Stromal cell of bone marrow (primary cell): ENCODE measurements at regions not wholly inside any gene's neighbourhood (a gene's known extent, or its start where the extent isn't known, plus 50 kb on each side); places are given as distances from the start of the nearest gene placed in this dataset.

ENCODE experiments used
- DNase-seq: peaks from one replicate; pipeline ENCODE4 v3.0.0-alpha.2; 2012; ENCODE audit warnings: low read depth

DNA sequence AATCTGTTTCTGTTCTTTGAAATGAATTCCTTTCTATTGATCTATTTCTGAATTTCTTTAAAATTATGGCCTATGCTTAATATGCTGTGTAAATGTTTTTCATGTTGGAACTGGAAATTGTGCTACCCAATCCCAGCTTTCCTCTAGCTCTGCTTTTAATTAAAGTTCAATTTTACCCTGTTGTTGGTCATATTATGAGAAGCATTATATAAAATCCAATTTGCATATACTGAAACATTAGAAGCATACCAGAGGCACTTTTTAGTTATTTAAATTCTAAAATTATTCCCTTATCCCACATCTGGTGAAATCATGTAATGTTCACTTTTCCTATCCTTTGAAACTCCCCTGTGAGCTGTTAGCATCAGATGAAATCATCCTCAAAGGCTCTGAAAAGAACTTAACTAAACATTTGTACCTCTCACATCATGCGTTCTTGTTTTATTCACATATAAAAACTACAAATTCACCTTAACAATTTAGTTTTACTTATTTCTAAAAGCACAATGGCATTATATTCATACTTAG, 160.6 kb upstream of the COL21A1 start:
- DNase-seq, result no peak

DNA sequence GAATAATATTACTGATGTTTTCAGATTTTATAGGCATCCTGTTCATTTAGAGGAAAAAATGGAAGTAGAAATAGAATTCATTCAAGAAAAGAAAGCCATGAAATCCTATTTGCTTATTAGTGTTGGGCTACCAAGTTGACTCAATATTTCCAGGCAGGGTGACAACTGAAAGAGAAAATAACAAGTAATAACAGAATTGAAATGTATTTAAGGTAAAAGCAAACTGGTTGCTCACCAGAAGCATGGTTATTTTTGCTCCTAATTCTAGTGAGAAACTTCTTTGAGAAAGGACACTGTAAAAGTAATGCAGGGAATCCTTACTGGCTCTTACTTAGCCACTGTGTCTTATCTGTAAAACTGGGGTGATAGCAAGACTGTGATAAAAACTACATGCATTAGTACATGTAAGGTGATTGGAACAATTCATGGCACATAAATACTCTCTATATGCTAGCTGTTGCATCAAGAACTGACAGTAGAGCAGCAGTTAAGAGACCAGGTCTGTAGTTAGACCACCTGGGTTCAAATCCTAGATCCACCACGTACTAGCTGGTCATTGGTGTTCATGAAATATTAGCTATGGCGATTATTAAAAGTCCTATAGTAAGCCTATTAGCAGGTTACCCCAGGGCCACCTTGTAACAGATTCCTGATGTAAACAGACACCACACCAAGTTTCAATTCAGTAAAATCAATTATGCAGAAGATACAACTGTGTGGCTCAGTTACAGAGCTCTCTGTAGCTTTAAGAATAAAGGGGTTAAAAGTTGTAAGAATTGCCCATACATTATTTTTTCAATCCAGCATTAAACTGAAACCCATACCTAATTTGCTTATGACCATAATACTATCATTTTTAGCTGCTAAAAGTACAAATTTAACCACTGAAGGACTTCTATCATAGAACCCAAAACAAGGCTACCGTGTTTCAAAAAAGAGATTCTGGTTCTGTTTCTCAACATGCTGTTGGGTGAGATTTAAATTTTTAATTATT, 159.2 kb upstream of the COL21A1 start:
- no peak for DNase-seq

DNA sequence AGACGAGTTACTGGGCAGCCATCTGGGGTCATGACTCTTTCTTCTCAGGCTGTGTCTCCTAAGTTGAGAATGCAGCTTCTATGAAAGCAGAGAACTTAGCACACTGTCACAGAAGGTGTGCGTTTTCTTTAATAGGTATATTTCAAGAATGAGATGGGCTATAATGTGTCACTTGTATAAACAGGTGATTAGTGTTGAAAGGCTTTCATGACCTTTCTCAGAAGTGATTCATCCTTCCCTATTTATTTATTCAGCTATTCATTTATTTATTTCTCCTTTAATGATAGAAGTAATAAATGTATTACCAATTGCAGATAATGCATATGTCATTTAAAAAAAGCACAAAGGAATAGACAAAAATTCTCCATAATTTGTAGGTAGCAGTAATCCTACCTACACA, 157.2 kb upstream of the COL21A1 start:
- no peak for DNase-seq

DNA sequence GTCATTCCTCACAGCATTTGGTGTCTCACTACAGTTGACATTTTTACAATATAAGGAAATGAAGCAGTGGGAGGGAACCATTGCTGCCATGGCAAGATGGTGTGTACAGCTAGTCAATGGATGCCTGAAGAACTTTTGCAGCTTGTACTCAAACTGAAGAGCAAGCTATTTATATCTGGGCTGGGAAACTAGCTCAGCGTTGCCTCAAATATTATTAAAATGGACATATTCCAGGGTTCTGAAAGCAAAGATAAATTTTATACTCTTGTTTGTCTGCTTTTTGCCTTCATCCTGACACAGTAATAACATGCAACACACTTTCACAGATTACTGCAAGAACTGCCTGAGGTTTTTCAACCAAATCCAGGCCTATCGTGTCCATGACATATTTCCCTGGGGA, 156.4 kb upstream of the COL21A1 start:
- DNase-seq, result no peak

DNA sequence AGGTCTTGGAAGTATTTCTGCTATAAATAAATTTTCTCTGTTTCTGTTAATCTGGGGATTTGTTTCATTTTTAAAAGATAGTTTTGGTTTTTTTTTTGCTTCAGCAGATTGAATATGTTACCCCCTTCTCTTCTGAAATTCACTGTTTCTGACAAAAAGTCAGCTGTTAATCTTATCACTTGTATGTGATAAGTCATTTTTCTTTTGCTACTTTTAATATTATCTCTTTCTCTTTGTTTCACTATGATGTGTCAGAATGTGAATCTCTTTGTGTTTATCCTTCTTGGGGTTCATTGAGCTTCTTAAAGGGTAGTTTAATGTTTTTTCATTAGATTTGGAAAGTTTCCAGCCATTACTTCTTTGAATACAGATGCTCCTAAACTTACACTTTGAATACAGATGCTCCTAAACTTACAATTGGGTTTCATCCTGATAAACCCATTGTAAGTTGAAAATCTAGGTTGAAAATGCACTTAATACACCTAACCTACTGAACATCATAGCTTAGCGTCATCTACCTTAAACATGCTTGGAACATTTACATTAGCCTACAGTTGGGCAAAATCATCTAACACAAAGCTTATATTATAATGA, 154.2 kb upstream of the COL21A1 start:
- no peak for DNase-seq

DNA sequence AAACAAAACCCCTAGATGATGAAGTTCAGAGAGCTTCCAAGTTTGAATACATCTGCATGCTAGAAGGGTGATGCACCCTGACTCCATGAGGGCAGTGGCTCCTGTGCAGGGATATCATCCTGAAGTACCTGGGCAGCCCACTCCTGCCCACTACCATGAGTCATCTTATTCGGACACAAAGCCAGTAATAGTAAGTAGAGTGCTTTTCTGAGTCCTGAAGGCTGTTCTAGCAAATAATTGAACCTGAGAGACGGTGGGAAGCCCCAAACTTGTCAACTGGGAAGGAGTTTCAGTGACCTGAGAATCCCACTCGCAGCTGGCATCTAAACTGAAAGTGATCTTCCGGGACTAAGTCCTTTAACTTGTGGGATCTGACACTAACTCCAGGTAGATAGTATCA, 152.9 kb upstream of the COL21A1 start:
- no peak for DNase-seq

DNA sequence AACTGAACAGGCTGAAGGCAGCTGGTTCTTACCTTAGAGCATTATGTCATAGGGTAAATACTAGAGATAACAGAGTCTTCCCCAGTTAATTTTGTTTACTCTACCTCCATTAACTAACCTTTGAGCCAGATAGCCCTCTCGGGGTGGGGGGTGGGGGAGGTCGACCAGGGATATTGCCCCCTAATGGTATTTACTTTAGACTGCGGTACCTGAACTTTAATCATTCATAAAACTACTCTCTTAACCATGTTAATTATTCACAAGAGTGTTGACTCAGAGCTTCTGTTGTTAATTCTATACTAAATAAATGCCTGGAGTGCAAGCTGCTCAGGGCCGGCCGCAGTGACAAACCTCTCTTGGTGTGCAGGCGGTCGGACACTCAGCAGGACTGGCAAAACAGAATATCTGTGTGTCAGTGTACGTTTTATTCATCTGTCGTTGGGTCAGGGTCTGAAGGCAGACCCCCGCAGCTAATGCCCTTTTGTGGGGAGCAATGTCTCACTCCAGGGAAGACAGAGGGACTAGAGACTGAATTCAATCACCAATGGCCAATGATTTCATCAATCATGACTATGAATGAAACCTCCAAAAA, 152.4 kb upstream of the COL21A1 start:
- no peak for DNase-seq

DNA sequence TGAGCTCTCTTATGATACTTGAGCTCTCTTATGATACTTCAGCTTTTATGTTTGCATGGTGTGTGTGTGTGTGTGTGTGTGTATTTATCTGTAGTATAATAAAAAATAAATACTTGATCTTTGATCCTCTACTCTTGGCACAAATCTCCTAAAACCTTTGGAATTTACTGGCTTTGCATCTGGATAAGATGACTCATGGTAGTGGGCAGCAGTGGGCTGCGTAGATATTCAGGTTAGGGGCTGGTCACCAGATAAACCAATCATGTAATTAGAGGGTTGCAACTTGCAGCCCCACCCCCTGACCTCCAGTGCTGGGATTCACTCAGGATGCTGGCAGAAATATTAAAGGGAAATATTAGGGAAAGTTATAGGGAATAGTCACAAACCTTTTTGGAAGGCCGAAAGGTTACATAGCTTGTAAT, 151.9 kb upstream of the COL21A1 start:
- DNase-seq, result no peak

DNA sequence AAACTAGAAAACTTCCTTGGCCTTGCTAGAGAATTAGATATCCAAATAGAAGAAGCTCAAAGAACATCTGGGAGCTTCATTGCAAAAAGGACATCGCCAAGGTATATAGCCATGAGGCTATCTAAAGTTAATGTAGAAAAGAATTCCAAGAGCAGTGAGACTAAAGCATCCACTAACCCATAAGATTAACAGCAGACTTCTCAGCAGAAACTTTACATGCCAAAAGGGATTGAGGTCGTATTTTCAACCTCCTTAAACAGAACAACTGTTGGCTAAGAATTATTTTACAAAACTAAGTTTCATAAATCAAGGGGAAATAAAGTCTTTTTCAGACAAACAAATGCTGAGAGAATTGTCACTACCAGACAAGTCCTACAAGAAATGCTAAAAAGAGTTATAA, 149.1 kb upstream of the COL21A1 start:
- DNase-seq, result no peak

DNA sequence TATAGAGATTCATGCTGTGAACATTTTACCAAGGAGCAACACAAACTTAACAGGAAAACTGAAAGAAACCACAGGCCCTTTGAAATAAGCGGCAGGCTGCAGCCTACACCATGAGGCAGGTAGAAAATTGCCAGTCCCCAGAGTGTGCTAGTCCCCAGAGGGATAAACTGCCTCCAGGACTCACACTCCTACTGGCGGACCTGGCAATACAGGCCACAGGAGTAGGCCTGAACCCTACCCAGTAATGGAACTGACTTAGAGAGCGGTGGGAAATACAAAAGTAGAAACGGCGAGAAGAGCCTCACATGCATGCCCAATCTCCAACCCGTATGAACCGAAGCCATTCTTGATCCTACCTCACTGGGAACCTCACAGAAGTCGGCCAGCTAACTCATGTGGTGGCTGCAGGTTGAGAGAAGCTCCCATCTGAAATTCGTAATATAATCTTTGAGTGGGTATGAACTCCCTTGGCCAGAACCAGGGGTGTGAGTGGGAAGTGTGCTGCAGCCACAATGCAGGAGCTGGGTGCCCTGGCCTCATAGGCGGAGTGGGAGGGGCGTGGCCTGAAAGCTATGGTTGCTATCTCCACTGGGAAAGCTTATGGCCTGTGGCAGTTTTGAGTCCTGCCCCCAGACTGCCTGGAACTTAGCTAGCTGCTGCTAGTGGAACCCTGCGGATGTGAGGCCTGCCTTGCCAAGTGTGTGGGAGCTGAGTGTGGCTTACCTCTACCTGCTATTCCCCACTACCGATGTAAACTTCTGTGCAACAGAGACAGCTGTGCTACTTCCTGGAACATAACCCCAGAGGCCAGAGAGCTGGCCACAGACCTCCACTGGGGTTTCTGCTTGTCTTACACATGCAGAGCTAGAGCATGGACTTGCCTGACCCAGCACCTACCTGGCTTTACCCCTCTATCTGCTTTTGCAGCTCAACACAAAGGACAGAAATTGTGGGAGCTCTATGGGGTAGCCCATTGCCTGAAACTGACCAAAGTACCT, 146.5 kb upstream of the COL21A1 start:
- DNase-seq, result no peak

DNA sequence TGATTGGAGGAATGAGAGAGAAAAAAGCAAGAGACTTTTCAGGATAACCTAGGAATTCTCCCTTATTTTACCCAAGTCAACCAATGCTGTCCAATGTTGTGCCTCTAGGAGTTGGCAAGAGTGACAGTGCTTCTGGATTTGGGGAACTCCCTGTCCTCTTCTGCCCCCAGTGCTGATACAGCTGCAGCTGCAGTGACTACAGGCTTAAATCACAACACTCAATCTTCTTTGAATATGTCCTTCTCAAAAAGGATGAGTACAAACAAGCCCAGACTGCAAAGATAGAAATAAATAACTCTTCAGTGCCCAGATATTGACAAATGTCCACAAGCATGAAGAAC, 141.0 kb upstream of the COL21A1 start:
- DNase-seq, result no peak

DNA sequence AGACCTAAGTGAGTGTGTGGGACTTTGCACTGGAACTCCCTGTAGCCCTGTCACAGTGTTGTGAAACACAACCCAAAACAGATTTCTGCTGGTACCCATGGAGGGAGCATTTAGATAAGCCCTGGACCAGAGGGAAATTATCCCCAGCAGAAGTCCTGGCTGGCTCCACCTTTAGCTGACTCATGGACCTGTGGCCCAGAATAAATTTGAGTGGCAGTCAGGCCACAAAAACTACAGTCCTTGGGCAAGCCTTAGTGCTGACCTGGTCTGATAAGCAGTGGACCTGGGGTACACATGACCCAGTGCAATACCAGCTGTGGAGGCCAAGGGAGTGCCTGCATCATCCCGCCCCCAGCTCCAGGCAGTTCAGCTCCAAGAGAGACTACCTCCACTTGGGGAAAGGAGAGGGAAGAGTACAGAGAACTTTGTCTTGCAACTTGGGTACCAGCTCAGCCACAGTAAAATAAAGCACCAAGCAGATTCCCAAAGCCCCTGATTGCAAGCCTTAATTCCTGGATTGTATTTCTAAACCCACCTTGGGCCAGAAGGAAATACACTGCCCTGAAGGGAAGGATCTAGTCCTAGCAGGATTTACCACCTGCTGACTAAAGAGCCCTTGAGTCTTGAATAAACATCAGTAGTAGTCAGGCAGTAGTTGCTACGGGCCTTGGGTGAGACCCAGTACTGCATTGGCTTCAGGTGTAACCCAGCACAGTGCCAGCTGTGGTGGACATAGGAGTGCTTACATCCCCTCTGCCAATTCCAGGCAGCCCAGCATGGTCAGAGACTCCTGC, 140.4 kb upstream of the COL21A1 start:
- no peak for DNase-seq

DNA sequence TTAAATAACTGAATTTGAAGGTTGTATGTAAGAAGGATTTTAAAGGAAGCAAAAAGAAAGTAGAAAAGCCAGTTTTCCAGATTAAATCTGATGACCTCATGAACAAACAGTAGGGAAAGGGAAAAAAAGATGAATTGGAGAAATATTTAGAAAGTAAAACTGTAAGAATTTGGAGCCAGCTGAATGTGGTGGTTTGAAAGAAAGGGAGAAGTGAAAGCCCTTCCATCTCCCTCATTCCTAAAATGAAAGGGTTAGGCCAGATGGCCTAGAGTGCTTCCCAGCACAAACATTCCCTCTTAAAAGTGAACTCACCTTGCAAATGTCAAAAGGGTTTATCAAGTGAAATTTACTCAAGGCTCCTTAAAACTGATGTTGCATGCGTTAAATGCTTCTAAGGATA, 139.3 kb upstream of the COL21A1 start:
- DNase-seq, result no peak

DNA sequence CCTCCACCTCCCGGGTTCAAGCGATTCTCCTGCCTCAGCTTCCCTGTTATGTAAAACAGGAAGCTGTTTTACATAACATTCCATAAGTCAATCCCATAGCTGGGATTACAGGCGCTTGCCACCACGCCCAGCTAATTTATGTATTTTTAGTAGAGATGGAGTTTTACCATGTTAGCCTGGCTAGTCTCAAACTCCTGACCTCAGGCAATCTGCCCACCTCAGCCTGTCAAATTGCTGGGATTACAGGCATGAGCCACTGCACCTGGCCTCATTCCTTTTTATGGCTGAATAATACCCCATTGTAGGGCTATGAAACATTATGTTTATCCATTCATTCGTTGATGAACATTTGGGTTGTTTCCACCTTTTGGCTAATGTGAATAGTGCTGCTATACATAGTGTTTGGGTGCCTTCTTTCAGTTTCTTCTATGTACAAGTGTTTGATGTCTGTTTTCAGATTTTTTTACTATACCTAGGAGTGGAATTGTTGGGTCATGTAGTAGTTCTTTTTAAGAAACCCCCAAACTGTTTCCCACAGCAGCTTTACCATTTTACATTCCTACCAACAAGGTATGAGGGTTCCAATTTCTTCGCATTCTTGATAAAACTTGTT, 138.7 kb upstream of the COL21A1 start:
- no peak for DNase-seq

DNA sequence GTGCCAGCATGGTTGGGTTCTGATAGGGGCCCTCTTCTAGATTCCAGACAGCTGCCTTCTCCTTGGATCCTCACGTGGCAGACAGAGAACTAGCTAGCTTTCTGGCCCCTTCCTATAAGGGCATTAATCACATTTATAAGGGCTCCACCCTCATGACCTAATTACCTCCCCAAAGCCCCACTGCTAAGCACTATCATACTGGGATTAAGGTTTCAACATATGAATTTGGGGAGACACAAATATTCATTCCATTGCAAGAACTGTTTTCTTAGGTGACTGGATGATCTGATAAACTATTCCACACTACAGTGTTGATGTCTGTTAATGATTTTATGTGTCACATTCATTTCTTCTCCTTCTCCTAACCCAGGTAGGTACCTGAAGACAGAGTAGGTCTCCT, 135.8 kb upstream of the COL21A1 start:
- DNase-seq, result no peak

DNA sequence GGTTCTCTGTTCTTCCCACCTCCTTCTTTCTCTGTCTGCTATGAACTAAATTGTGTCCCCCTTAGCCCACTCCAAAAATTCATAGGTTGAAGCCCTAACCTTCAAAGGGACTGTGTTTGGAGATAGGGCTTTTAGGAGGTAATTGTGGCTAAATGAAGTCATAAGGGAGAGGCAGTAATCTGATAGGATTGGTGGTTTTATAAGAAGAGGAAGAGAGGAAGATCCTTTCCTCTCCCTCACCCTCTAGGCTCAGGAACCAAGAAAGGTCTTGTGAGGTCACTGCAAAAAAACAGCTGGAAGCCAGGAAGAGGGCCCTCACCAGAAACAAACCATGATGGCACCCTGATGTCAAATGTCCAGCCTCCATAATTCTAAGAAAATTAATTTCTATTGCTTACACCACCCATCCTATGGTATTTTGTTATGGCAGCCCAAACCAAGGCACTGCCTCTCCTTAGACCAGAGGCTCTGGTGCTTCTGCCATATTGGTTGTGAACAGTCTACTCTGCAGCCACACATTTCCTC, 135.1 kb upstream of the COL21A1 start:
- DNase-seq, result no peak

DNA sequence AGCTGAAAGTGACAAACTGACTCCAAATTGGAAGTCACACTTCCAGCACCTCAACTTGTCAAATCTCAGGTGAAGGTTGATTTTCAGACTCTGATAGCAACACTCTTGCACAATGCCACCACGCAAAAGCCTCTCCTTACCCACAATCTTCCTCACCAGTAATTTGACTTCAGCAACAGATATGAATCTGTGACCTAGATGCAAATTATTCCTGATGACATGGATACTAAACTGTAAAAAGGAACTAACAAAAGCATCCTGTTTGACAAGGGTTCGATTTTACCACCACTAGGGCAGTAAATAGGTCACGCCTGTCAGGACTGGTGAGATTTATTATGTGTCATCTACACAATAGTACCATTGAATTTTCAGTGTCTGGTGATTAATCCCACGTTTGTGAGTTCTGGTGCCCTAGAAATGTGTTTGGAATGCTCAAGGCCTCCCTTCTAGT, 134.4 kb upstream of the COL21A1 start:
- DNase-seq, result no peak

DNA sequence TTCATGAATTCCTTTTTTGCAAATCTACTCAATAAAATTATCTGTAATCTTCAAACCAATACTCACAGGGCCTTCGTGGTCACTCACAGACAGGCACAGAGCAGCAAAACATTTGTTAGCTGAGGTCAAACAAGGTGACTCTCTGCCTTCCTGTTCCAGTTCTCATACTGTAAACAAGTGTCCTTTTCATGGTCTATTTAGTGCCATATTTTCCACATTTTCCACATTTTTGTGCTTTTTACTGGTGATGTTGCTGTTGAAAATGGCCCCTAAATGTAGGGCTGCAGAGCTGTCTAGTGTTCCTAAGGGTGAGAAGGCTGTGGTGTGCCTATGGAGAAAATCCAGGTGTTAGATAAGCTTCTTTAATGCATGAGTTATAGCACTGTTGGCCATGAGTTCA, 133.1 kb upstream of the COL21A1 start:
- DNase-seq, result no peak

DNA sequence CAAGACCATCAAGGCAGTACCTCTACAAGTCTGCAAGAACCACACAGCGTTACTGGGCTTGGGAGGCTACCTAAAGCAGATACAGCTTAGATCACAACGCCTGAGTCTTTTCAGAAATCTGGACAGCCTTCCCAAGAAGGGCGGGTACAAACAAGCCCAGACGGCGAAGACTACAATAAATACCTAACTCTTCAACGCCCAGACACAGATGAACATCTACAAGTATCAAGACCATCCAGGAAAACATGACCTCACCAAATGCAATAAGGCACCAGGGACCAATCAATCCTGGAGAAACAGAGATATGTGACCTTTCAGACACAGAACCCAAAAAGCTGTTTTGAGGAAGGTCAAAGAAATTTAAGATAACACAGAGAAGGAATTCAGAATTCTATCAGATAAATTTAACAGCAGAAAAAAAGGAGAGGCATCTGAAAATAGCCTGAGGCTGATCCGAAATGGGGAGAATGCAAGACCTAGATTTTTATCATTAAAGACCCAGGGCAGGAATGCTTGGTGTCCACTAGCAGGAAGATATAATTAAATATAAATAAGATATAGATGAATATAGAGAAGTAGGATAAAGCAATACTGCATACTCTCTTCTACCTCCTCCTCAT, 131.7 kb upstream of the COL21A1 start:
- DNase-seq, result no peak

DNA sequence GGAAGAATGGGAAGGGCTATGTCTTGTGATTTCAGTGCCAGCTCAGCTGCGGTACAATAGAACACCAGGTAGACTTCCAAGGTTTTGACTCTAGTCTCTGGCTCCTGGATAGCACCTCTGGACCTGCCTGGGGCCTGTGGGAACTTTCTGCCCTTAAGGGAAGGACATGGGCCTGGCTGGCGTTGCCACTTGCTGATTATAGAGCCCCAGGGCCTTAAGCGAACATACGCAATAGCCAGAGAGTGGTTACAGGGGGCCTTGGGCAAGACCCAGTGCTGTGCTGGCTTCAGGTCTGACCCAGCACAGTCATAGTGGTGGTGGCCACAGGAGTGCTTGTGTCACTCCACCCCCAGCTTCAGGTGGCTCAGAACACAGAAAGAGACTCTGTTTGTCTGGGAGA, 131.1 kb upstream of the COL21A1 start:
- DNase-seq, result no peak
